ENCODE measurements at regions not wholly inside any gene's neighbourhood (a gene's known extent, or its start where the extent isn't known, plus 50 kb on each side); places are given as distances from the start of the nearest gene placed in this dataset.

- H4K8ac ChIP-seq (ENCODE audit: low read depth in 2 of 2, low read length in 2 of 2) = no peak overlapping the region
- no peak overlapping the region for H2BK15ac ChIP-seq (ENCODE audit: low read depth, low read length)
- no peak overlapping the region for H3K4me3 ChIP-seq (ENCODE audit: insufficient read depth, low read depth, low read length)
- H3K14ac ChIP-seq (replicated peaks; ENCODE audit: low read depth, low read length) = no peak overlapping the region
- in situ Hi-C loops (cut with MboI; ENCODE audit: low sequenced_read_pairs) = no loop called here
- no peak overlapping the region for H4K91ac ChIP-seq (ENCODE audit: insufficient read depth, low read depth, low read length)
- no peak overlapping the region for H3K9ac ChIP-seq (ENCODE audit: low read depth, low read length)
- intact Hi-C loops (cut with micrococcal nuclease) = no loop called here
- BruUV-seq (replicated peaks) = no TSS peak
- CTCF ChIA-PET = no interaction called here
- dilution Hi-C loops (cut with HindIII; ENCODE audit: low sequenced_read_pairs, unreplicated experiment) = no loop called here
- no peak overlapping the region for H3K23ac ChIP-seq (ENCODE audit: low read depth, low read length)
- H4K20me1 ChIP-seq (ENCODE audit: insufficient read depth, low read length) = no peaks in the 10 kb centered on the region
- no peaks in the 10 kb centered on the region for H3K9me1 ChIP-seq (ENCODE audit: insufficient read depth, low read length)
- H3K4me1 ChIP-seq (ENCODE audit: control insufficient read depth, insufficient read depth, low read length) = no peaks in the 10 kb centered on the region
- WGBS, 2 experiments (ENCODE audit: extremely low coverage in 2 of 2, insufficient read length in 1 of 2) = no CpG with 5 or more reads among the region's 2 CpGs
- H2BK120ac ChIP-seq (ENCODE audit: low read depth, low read length) = no peak overlapping the region
- H3K4me2 ChIP-seq (ENCODE audit: low read depth, low read length) = no peak overlapping the region
- no peak overlapping the region for H2AK9ac ChIP-seq (replicated peaks; ENCODE audit: low read depth, low read length, poor library complexity)
- H3K27me3 ChIP-seq (ENCODE audit: control insufficient read depth, insufficient read depth, low read length) = peaks cover 2% of the 10 kb centered on the region
- no peak overlapping the region for H3K27ac ChIP-seq (ENCODE audit: insufficient read depth, low read length)
- H4K5ac ChIP-seq (ENCODE audit: low read depth, low read length) = no peak overlapping the region
- TF ChIP-seq RAD21 (IDR thresholded peaks at IDR 0.05; ENCODE audit: low read length) (no peak), RFX5 (IDR thresholded peaks at IDR 0.05; ENCODE audit: low read depth, low read length) (no peak), NFE2L2 (IDR thresholded peaks at IDR 0.05; ENCODE audit: low read depth, low read length) (no peak), MAFK (IDR thresholded peaks at IDR 0.05; ENCODE audit: low read depth, low read length) (no peak), ELK1 (IDR thresholded peaks at IDR 0.05; ENCODE audit: borderline replicate concordance, low read depth, low read length) (no peak)
- H2BK20ac ChIP-seq (ENCODE audit: low read depth, low read length) = no peak overlapping the region
- no peak overlapping the region for H2BK5ac ChIP-seq (ENCODE audit: low read depth, low read length, poor library complexity, severe bottlenecking)
- H3K56ac ChIP-seq (ENCODE audit: extremely low read depth, insufficient read depth, low read length) = no peak overlapping the region
- POLR2A ChIA-PET (ENCODE audit: unreplicated experiment) = no interaction called here
- H3K36me3 ChIP-seq (ENCODE audit: control insufficient read depth, insufficient read depth, low read length) = no peaks in the 10 kb centered on the region
- H2AFZ ChIP-seq (replicated peaks; ENCODE audit: low read length, poor library complexity) = no peak overlapping the region
- DNase-seq (no peak), ATAC-seq (ENCODE audit: low read depth) (no peak)
- no peak overlapping the region for H3K18ac ChIP-seq (ENCODE audit: low read depth, low read length)
- H3K4ac ChIP-seq (ENCODE audit: low read depth, low read length) = no peak overlapping the region
- H3K9me3 ChIP-seq (ENCODE audit: control insufficient read depth, insufficient read depth, low read length) = peaks cover 6% of the 10 kb centered on the region
- H3K79me1 ChIP-seq (ENCODE audit: low read depth in 1 of 2, low read length in 2 of 2) = no peaks in the 10 kb centered on the region
- H2AK5ac ChIP-seq (ENCODE audit: low read depth, low read length) = no peak overlapping the region
Observed at GRCh38 chr18:3395466-3395865, 54.5 kb upstream of the TGIF1 start.

All from IMR-90 (cell line).